Skeletal muscle satellite cell (primary cell): ENCODE measurements at regions not wholly inside any gene's neighbourhood (a gene's known extent, or its start where the extent isn't known, plus 50 kb on each side); places are given as distances from the start of the nearest gene placed in this dataset.

ENCODE experiments used
- H3K27me3 ChIP-seq: 2 replicates; pipeline ENCODE4 v1.7.0; 2013; ENCODE audit warnings: low read length; ENCODE audit not compliant: control insufficient read depth, insufficient read depth
- H3K36me3 ChIP-seq: 2 replicates; pipeline ENCODE4 v1.7.0; 2013; ENCODE audit warnings: mild to moderate bottlenecking, control low read depth, low read length; ENCODE audit not compliant: insufficient read depth
- H3K4me1 ChIP-seq: 2 replicates; pipeline ENCODE4 v1.7.0; 2013; ENCODE audit warnings: low read length; ENCODE audit not compliant: control insufficient read depth, insufficient read depth
- H3K4me2 ChIP-seq: 2 replicates; pipeline ENCODE4 v1.7.0; 2013; ENCODE audit warnings: mild to moderate bottlenecking, low read length
- H3K4me3 ChIP-seq: 2 replicates; pipeline ENCODE4 v1.7.0; 2013; ENCODE audit warnings: low read length
- H3K9ac ChIP-seq: 2 replicates; pipeline ENCODE4 v1.7.0; 2013; ENCODE audit warnings: mild to moderate bottlenecking, low read depth, low read length, moderate library complexity
- H3K9me3 ChIP-seq: replicated peaks from 2 replicates; pipeline ENCODE4 v1.7.0; 2013; ENCODE audit warnings: mild to moderate bottlenecking, control low read depth, low read length

- H3K9me3 ChIP-seq = no peaks in the 10 kb centered on the region
- H3K4me2 ChIP-seq = no peak overlapping the region
- no peak overlapping the region for H3K9ac ChIP-seq
- H3K4me3 ChIP-seq = no peak overlapping the region
- H3K36me3 ChIP-seq = no peaks in the 10 kb centered on the region
- no peaks in the 10 kb centered on the region for H3K27me3 ChIP-seq
- H3K4me1 ChIP-seq = peaks cover 32% of the 10 kb centered on the region
Observed at GRCh38 chr10:88114368-88114767, 250.9 kb downstream of the PTEN start.

- H3K4me1 ChIP-seq = peaks cover 28% of the 10 kb centered on the region
- H3K9me3 ChIP-seq = no peaks in the 10 kb centered on the region
- H3K27me3 ChIP-seq = no peaks in the 10 kb centered on the region
- no peak overlapping the region for H3K9ac ChIP-seq
- H3K4me2 ChIP-seq = no peak overlapping the region
- no peak overlapping the region for H3K4me3 ChIP-seq
- no peaks in the 10 kb centered on the region for H3K36me3 ChIP-seq
Observed at GRCh38 chr10:88115407-88115806, 252.0 kb downstream of the PTEN start.

GRCh38 chr10:88115968-88116367 is 252.5 kb downstream of the PTEN start:
- H3K9ac ChIP-seq = no peak overlapping the region
- H3K4me2 ChIP-seq = peak overlapping the region; percentile 21
- H3K36me3 ChIP-seq = no peaks in the 10 kb centered on the region
- peaks cover 22% of the 10 kb centered on the region for H3K4me1 ChIP-seq
- H3K27me3 ChIP-seq = no peaks in the 10 kb centered on the region
- no peaks in the 10 kb centered on the region for H3K9me3 ChIP-seq
- H3K4me3 ChIP-seq = peak overlapping the region; percentile 12

- H3K4me3 ChIP-seq = peak overlapping the region; percentile 12
- no peaks in the 10 kb centered on the region for H3K27me3 ChIP-seq
- H3K4me1 ChIP-seq = peaks cover 21% of the 10 kb centered on the region
- H3K4me2 ChIP-seq = peak overlapping the region; percentile 21
- H3K9me3 ChIP-seq = no peaks in the 10 kb centered on the region
- no peaks in the 10 kb centered on the region for H3K36me3 ChIP-seq
- peak overlapping the region; percentile 4 for H3K9ac ChIP-seq
Observed at GRCh38 chr10:88116481-88116880, 253.1 kb downstream of the PTEN start.

- no peaks in the 10 kb centered on the region for H3K36me3 ChIP-seq
- H3K27me3 ChIP-seq = no peaks in the 10 kb centered on the region
- H3K4me3 ChIP-seq = no peak overlapping the region
- peaks cover 21% of the 10 kb centered on the region for H3K4me1 ChIP-seq
- peak overlapping the region; percentile 21 for H3K4me2 ChIP-seq
- H3K9ac ChIP-seq = peak overlapping the region; percentile 4
- no peaks in the 10 kb centered on the region for H3K9me3 ChIP-seq
Observed at GRCh38 chr10:88116971-88117626, 253.7 kb downstream of the PTEN start.

- H3K27me3 ChIP-seq = no peaks in the 10 kb centered on the region
- H3K9me3 ChIP-seq = no peaks in the 10 kb centered on the region
- H3K4me2 ChIP-seq = no peak overlapping the region
- no peaks in the 10 kb centered on the region for H3K36me3 ChIP-seq
- H3K4me1 ChIP-seq = peaks cover 21% of the 10 kb centered on the region
- H3K4me3 ChIP-seq = no peak overlapping the region
- no peak overlapping the region for H3K9ac ChIP-seq
Observed at GRCh38 chr10:88117869-88118632, 254.6 kb downstream of the PTEN start.

- Histone ChIP-seq H3K9me3 (no peaks in the 10 kb centered on the region), H3K4me1 (peaks cover 21% of the 10 kb centered on the region), H3K9ac (no peak overlapping the region), H3K36me3 (no peaks in the 10 kb centered on the region), H3K27me3 (no peaks in the 10 kb centered on the region), H3K4me3 (no peak overlapping the region), H3K4me2 (no peak overlapping the region)
Observed at GRCh38 chr10:88118729-88119128, 255.3 kb downstream of the PTEN start.

- H3K9ac ChIP-seq = no peak overlapping the region
- no peaks in the 10 kb centered on the region for H3K9me3 ChIP-seq
- no peaks in the 10 kb centered on the region for H3K36me3 ChIP-seq
- H3K4me3 ChIP-seq = no peak overlapping the region
- H3K4me1 ChIP-seq = peaks cover 21% of the 10 kb centered on the region
- H3K4me2 ChIP-seq = no peak overlapping the region
- H3K27me3 ChIP-seq = no peaks in the 10 kb centered on the region
Observed at GRCh38 chr10:88119160-88119559, 255.7 kb downstream of the PTEN start.

GRCh38 chr10:88120075-88120474 is 256.6 kb downstream of the PTEN start:
- no peaks in the 10 kb centered on the region for H3K36me3 ChIP-seq
- H3K4me3 ChIP-seq = no peak overlapping the region
- no peaks in the 10 kb centered on the region for H3K9me3 ChIP-seq
- no peaks in the 10 kb centered on the region for H3K27me3 ChIP-seq
- H3K4me1 ChIP-seq = peaks cover 21% of the 10 kb centered on the region
- H3K9ac ChIP-seq = no peak overlapping the region
- no peak overlapping the region for H3K4me2 ChIP-seq

GRCh38 chr10:88120599-88121333 is 257.3 kb downstream of the PTEN start:
- no peak overlapping the region for H3K9ac ChIP-seq
- no peaks in the 10 kb centered on the region for H3K36me3 ChIP-seq
- H3K4me3 ChIP-seq = no peak overlapping the region
- H3K4me1 ChIP-seq = peaks cover 17% of the 10 kb centered on the region
- H3K27me3 ChIP-seq = no peaks in the 10 kb centered on the region
- H3K9me3 ChIP-seq = no peaks in the 10 kb centered on the region
- no peak overlapping the region for H3K4me2 ChIP-seq

- Histone ChIP-seq H3K36me3 (no peaks in the 10 kb centered on the region), H3K4me2 (no peak overlapping the region), H3K9me3 (no peaks in the 10 kb centered on the region), H3K27me3 (no peaks in the 10 kb centered on the region), H3K9ac (no peak overlapping the region), H3K4me3 (no peak overlapping the region), H3K4me1 (peaks cover 11% of the 10 kb centered on the region)
Observed at GRCh38 chr10:88121361-88121760, 257.9 kb downstream of the PTEN start.
